Hematopoietic multipotent progenitor cell treated with erythropoietin and hydrocortisone succinate and interleukin-3 and kit ligand, for 8 days (in vitro differentiated cells): ENCODE measurements at regions not wholly inside any gene's neighbourhood (a gene's known extent, or its start where the extent isn't known, plus 50 kb on each side); places are given as distances from the start of the nearest gene placed in this dataset.

Experiments
- DNase-seq: peaks from one replicate; pipeline ENCODE4 v3.0.0-alpha.2; 2015

DNA sequence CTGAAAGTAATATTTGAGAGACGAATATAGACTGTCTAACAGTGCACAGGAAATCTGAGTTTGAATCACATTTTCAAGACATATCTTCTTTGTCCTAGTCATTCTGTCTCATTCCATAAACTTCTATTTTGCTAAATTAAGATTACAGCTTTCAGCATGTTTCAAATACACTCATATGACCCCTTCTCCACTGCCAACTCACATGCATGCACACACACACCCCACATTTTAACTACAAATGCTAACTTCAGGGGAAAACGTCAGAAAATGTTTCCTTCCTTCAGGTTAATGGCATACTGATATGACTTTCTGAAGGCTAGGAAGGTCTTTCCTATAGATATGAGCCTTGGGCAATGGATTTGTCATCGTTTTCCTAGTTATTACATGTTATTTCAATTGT, 373.7 kb downstream of the RBM43 start:
- DNase-seq = no peak

GRCh38 chr2:150885774-150886386, 375.8 kb downstream of the RBM43 start:
- DNase-seq = no peak

DNA sequence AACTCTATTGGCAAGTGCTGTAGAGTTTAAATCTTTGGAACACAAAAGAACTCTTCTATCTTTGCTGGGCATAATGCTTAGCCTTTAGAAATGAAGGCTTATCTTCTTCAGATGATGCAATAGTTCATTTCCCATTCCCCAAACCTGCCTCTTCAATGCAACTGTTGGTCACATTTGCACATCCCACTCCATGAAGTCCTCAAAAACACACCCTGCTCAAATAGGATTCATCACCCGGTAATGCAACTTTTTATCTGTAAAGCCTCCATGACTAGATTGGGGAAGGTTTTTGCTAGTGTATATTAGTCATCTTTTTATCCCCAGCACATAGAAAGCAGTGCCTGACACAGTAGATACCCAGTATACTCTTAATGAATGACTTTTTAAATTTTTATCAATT, 376.4 kb downstream of the RBM43 start:
- no peak for DNase-seq

- no peak for DNase-seq
Observed at GRCh38 chr2:150883613-150883895, 378.1 kb downstream of the RBM43 start.

- DNase-seq = no peak
Observed at GRCh38 chr2:150882751-150883612, 378.7 kb downstream of the RBM43 start.

DNA sequence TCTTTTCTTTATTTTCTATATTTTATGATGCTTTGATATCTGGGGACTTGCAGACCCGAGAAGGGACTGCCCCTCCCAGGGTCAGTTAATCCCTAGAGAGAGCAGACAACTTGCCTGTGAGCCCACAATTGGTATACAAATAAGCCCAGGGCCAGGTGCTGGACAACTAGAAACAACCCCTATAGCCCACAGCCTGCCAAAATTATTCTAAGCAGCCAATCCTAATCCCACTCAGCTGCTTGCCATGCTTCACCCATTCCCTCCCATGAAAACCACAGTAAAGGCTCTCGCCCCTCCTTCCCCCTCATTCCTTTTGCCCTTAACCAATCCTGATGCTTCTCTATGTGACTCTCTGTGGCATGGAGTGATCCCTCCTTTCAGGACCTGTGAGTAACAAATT, 380.7 kb downstream of the RBM43 start:
- no peak for DNase-seq

- DNase-seq = no peak
Observed at GRCh38 chr2:150878356-150878755, 383.3 kb downstream of the RBM43 start.

DNA sequence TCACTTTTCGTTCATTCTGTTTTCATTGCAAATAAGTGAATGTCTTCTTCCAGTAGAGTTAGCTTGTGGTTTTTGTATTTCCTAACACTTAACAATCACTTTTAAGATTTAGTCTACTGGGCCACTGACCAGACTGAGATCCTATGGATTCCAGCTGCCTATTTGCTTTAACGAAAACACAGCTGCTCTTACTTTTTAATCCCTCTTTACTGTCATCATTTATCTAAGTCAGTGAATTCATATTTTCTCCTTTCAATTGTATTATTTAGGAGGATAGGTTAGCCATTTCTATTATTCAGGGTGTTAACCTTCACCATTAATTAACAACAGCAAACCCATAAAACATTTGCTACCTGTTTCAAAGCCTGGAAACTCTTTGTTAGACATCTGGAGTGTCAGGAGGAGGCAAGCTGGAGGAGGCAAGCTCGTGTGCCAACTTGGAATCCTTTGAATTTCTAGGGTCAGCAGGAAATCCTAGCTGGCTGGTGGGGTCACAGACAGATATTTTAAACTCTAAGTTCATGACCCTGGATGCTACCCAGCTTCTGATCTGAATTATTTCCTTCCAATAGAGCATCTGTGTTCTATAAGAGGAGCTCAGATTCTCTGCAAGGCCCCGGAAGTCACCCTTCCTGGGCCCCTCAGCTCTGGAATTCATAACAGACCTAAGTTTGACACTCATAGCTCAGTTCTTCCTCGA, 385.3 kb downstream of the RBM43 start:
- DNase-seq = no peak

- no peak for DNase-seq
Observed at GRCh38 chr2:150873396-150873772, 385.9 kb upstream of the RND3 start.

DNA sequence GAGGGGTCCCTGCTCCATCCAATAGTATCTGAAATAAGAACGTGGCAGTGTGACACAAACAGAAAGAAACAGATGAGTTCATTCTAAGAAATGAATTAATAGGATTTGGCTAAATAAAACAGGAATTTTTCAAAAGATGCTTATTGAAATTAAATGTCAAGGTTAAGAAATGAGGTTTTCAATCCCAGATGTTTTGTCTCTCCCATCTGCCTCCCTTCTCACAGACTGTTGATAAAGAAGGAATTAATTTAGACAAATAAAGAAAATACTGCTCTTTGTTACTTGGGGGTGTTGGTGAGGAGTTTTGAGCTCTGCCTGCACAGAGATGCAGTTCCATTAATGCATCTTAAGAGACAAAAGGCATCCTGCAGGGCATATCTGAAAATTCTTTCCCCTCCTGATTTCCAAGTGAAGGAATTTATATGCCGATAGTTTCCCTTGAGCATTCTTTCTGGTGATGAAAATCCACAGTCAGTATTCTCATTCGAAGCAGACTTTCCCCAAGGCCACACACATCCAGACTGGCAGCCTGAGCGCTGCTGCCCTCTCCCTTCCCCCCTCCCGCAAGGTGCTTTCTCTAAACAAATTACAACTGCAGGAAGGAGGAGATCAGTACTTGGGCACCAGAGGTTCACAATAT, 385.4 kb upstream of the RND3 start:
- no peak for DNase-seq

- no peak for DNase-seq
Observed at GRCh38 chr2:150866431-150866830, 379.0 kb upstream of the RND3 start.

DNA sequence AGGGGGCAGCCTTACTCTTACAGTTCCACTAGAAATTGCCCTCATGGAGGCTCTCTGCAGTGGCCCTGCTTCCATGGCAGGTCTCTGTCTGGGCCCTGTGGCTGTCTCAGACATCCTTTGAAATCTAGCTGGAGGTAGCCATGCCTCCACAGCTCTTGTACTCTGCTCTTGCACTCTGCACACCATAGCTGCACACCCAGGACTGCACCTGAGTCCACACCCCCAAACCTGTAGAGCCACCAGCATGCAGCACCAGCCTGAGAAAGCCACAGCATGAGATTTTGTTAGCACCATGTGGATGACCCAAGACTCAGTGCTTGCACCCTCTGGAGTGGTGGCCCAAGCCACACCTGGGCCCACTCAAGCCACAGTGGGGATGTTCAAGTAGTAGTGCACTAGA, 376.2 kb upstream of the RND3 start:
- DNase-seq = no peak

GRCh38 chr2:150860301-150860700, 372.8 kb upstream of the RND3 start:
- DNase-seq = no peak

DNA sequence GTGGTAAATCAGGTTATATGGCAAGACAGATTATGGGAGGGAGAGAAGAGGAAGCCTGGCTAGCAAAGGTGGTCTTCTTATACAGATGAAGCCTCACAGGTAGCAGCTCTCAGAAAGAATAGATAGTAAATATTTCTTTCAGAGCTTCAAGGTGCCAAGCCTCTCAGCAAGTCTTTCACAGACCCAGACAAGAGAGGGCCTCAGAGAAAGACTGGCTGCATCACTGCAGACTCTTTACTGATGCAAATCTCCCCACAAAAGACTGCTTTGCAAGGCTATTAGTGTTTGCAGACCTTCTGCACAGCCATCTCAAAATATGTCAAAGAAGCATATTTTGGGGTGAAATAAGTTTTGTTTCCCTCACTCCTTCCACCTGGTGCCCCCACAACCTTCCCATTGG, 372.4 kb upstream of the RND3 start:
- no peak for DNase-seq

GRCh38 chr2:150859162-150859561, 371.7 kb upstream of the RND3 start:
- DNase-seq = no peak

DNA sequence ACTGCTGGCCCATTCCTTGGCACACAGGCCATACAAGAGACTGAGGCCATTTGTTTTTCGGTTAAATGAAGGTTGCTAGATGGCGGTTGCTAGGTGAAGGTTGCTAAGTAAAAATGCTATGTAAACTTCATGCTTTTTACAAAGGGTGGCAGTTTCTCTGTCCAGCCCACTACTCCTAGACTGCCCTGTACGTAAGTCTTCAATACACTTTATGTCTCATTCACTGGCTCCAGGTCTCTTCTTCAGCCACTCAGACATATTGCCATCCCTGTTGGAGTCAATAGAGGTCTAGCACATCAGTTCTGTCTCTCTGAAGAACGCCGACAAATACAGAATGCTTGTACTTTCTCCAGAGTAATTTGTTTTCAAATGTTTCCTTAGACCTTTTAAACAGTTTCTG, 370.9 kb upstream of the RND3 start:
- no peak for DNase-seq

DNA sequence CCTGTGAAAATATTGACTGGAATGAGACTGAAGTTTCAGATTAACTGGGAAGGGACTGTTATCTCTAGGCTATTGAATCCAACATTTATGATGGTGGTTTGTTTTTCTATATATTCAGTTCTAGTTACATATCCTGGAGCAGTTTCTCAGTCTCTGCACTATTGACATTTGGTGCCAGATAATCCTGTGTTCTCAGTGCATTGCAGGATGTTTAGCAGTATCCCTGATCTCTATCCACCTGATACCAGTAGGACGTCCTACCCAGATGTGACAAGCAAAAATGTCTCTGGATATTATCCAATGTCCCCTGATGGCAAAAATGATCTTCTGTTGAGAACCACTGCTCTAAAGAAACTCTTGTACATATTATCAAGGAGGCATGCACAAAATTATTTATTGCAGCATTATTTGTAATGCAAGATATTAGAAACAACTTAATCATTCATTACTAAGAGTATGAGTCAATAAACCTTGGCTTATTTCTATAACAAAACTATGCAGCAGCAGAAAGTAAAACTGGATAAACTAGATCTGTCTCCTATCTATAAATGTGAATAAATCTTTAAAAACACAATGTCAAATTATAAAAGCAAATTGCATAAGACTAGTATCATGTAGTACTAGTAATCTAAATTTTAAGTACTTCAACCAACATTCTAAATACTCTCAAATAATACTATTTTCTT, 369.3 kb upstream of the RND3 start:
- no peak for DNase-seq

- no peak for DNase-seq
Observed at GRCh38 chr2:150853263-150853662, 365.8 kb upstream of the RND3 start.

DNA sequence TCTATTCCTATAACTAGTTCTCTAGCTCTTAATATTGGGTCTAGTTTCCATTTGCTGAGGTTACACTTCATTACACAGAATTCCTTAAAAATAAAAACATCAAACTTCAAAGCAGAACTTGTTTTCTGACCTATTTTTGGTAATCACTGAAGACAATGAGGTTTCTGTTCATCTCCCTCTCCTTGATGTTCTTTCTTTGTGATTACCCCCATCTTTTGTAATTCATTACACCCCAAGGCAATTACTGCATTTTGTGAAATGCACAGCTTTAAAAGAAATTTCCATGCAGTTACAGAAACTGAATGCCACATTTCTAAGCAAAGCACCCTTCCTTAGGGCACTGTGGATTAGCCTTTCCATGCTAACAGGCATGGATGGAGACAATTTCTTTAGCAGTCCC, 363.2 kb upstream of the RND3 start:
- DNase-seq = no peak

- DNase-seq = no peak
Observed at GRCh38 chr2:150847578-150847977, 360.1 kb upstream of the RND3 start.

- no peak for DNase-seq
Observed at GRCh38 chr2:150846691-150847090, 359.2 kb upstream of the RND3 start.

GRCh38 chr2:150832686-150833085, 345.2 kb upstream of the RND3 start:
- no peak for DNase-seq

GRCh38 chr2:150824118-150824517, 336.7 kb upstream of the RND3 start:
- DNase-seq = no peak
